ENCODE measurements at regions not wholly inside any gene's neighbourhood (a gene's known extent, or its start where the extent isn't known, plus 50 kb on each side); places are given as distances from the start of the nearest gene placed in this dataset.

- TF ChIP-seq CTCF (conservative IDR thresholded peaks at IDR 0.05 in 1 of 2, IDR thresholded peaks at IDR 0.05 in 1 of 2; ENCODE audit: low read depth in 1 of 2, low read length in 2 of 2) = no peak
- no peak for TF ChIP-seq EZH2 (IDR thresholded peaks at IDR 0.05; ENCODE audit: low read length, missing control alignments)
Measured at GRCh38 chr16:16798504-16798903, 419.6 kb downstream of the NPIPA7 start.
